NT2/D1 (cell line): ENCODE measurements at regions not wholly inside any gene's neighbourhood (a gene's known extent, or its start where the extent isn't known, plus 50 kb on each side); places are given as distances from the start of the nearest gene placed in this dataset.
"Not testable (repeated sequence)": the region's sequence is repeated elsewhere in the genome, so short reads cannot be mapped to it uniquely, and the experiment has no call there.

ENCODE experiments used
- DNase-seq: peaks from one replicate; pipeline ENCODE4 v3.0.0-alpha.2; 2011; ENCODE audit warnings: low read depth, low spot score
- H3K27me3 ChIP-seq: 2 replicates; pipeline ENCODE4 v1.6.0; 2011; ENCODE audit warnings: mild to moderate bottlenecking; ENCODE audit not compliant: insufficient read length, insufficient read depth
- H3K36me3 ChIP-seq: 2 replicates; pipeline ENCODE4 v1.6.1; 2011; ENCODE audit warnings: mild to moderate bottlenecking, low read length, mixed read lengths; ENCODE audit not compliant: insufficient read depth, insufficient read length
- H3K4me1 ChIP-seq: 2 replicates; pipeline ENCODE4 v1.5.1; 2011; ENCODE audit not compliant: insufficient read depth, insufficient read length
- H3K4me3 ChIP-seq: 2 replicates; pipeline ENCODE4 v1.5.1; 2011; ENCODE audit warnings: low read depth; ENCODE audit not compliant: insufficient read length
- H3K9ac ChIP-seq: 2 replicates; pipeline ENCODE4 v1.6.0; 2011; ENCODE audit warnings: low read depth; ENCODE audit not compliant: insufficient read length
- H3K9me3 ChIP-seq: 2 replicates; pipeline ENCODE4 v1.5.1; 2011; ENCODE audit warnings: mild to moderate bottlenecking, low read length; ENCODE audit not compliant: insufficient read depth
- SUZ12 ChIP-seq: IDR thresholded peaks from 2 replicates; pipeline ENCODE4 v1.6.1; 2011; ENCODE audit not compliant: insufficient read length, insufficient read depth; ENCODE audit errors: extremely low read depth
- YY1 ChIP-seq: IDR thresholded peaks from 2 replicates; pipeline ENCODE4 v1.6.1; 2011; ENCODE audit not compliant: insufficient read length, insufficient read depth
- ZNF274 ChIP-seq: IDR thresholded peaks from 2 replicates; pipeline ENCODE4 v1.6.1; 2011; ENCODE audit warnings: mild to moderate bottlenecking, low read depth, low read length

DNA sequence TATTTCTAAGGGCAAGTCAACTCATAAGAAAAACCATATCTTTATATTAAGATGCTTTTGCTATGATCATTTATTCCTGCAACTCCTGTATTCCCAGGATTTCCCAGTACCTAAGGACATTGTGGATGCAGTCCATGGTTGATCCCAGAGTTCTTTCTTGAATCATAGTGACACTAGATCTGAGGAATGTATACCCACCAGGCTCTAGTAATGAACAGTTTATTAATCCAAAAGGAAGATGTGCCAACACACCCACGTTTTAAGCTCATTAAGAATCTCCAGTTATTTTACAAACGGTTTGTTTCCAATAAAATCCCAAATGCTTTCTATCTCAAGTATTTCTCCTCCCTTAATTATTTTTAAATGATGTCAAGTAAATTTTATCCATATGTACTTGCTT lies 210.8 kb upstream of the ZEB2 start:
- TF ChIP-seq ZNF274 (no peak), YY1 (no peak), SUZ12 (no peak)
- no peaks in the 10 kb centered on the region for H3K27me3 ChIP-seq
- no peaks in the 10 kb centered on the region for H3K9me3 ChIP-seq
- H3K4me1 ChIP-seq, result no peaks in the 10 kb centered on the region
- no peaks in the 10 kb centered on the region for H3K36me3 ChIP-seq
- H3K4me3 ChIP-seq, result no peak overlapping the region
- DNase-seq, result no peak
- H3K9ac ChIP-seq, result no peak overlapping the region

DNA sequence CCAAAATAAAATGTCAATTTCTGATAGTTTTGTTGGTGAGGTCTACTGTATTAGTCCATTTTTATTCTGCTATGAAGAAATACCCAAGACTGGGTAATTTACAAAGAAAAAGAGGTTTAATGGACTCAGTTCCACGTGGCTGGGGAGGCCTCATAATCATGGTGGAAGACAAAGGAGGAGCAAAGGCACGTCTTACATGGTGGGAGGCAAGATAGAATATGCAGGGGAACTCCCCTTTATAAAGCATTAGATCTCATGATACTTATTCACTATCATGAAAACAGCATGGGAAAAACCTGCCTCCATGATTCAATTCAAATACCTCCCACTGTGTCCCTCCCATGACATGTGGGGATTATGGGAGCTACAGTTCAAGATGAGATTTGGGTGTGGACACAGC lies 204.5 kb upstream of the ZEB2 start:
- not testable (repeated sequence) for H3K4me1 ChIP-seq, H3K9ac ChIP-seq, H3K27me3 ChIP-seq, H3K4me3 ChIP-seq, DNase-seq, H3K9me3 ChIP-seq, H3K36me3 ChIP-seq

DNA sequence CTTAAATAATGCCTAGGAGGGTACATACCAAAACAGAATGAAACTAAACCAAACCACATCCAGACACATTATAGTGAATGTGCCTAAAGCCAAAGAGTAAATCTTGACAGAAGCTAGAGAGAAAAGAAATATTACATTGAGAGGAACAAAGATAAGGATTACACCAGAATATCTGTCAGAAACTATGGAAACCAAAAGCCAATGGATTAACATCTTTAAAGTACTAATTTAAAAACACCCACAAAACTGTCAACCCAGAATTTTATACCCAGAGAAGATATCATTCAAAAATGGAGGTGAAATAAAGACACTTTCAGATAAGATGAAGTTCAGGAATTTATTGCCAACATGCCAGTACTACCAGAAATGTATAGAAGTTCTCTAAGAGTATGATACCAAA lies 198.5 kb upstream of the ZEB2 start:
- no peak for DNase-seq
- Histone ChIP-seq H3K9me3 (peaks cover 13% of the 10 kb centered on the region), H3K36me3 (no peaks in the 10 kb centered on the region), H3K9ac (no peak overlapping the region), H3K4me3 (no peak overlapping the region), H3K4me1 (no peaks in the 10 kb centered on the region), H3K27me3 (no peaks in the 10 kb centered on the region)
- TF ChIP-seq YY1, result no peak
- TF ChIP-seq SUZ12, result no peak
- no peak for TF ChIP-seq ZNF274

DNA sequence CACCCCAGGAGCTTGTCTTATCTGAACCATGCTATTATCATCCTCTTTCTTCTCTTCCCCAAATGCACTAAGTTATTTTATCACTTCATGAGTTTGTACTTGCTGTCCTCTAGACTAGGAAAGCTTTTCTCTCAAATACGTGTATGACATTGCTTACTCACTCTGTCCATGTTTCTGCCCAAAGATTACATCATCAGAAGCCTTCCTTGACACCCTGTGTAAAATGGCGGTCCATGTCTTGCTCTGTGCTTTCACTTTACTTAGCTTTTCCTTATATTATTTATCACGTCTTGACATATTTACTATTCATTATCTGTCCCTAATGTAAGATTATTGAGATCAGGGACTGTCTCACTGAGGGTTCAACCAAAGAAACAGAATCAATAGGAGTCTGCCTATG lies 196.1 kb upstream of the ZEB2 start:
- TF ChIP-seq YY1, result no peak
- TF ChIP-seq SUZ12, result no peak
- TF ChIP-seq ZNF274, result no peak
- no peaks in the 10 kb centered on the region for H3K4me1 ChIP-seq
- H3K4me3 ChIP-seq, result no peak overlapping the region
- no peaks in the 10 kb centered on the region for H3K27me3 ChIP-seq
- H3K9ac ChIP-seq, result no peak overlapping the region
- H3K9me3 ChIP-seq, result peaks cover 13% of the 10 kb centered on the region
- no peaks in the 10 kb centered on the region for H3K36me3 ChIP-seq
- no peak for DNase-seq

DNA sequence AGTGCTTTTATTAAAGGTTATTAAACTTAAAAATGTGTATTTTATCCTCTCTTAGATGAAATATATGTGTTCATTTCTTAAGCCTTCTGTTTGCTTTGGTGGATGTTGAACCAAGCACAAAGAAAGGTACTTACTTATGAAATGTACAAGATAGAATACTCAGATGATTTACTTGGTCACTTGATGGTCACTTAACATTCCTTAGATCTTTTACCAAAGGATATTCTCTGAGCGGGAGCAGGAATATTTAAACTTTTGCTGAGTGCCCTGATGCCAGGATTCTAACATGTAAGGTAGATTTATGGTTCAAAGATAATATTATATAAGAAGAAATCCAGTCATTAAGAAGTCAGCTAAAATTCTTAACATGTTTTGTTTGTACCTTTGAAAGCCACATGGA lies 193.5 kb upstream of the ZEB2 start:
- Histone ChIP-seq H3K4me3 (no peak overlapping the region), H3K4me1 (no peaks in the 10 kb centered on the region), H3K9me3 (peaks cover 5% of the 10 kb centered on the region), H3K9ac (no peak overlapping the region), H3K27me3 (no peaks in the 10 kb centered on the region), H3K36me3 (no peaks in the 10 kb centered on the region)
- TF ChIP-seq YY1, result no peak
- TF ChIP-seq SUZ12, result no peak
- TF ChIP-seq ZNF274, result no peak
- no peak for DNase-seq

DNA sequence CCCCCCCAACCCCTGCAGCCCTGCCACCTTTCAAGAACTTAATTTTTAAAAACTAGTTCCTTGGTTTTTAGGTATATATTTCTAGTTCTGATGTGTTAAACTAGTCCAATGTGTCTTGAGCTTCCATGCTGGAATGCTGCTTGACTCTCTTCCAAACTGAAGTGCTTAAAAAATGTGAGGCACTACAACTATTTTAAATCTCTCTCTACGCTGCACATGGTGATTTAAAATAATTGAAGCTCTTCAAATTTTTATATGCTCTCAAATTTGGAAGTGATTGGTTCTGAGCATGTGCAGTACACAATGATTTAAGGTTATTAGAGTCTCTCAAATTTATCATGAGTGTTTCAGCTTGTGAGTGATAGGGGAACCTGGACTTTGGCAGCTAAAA lies 192.6 kb upstream of the ZEB2 start:
- DNase-seq, result no peak
- Histone ChIP-seq H3K4me1 (no peaks in the 10 kb centered on the region), H3K27me3 (no peaks in the 10 kb centered on the region)

DNA sequence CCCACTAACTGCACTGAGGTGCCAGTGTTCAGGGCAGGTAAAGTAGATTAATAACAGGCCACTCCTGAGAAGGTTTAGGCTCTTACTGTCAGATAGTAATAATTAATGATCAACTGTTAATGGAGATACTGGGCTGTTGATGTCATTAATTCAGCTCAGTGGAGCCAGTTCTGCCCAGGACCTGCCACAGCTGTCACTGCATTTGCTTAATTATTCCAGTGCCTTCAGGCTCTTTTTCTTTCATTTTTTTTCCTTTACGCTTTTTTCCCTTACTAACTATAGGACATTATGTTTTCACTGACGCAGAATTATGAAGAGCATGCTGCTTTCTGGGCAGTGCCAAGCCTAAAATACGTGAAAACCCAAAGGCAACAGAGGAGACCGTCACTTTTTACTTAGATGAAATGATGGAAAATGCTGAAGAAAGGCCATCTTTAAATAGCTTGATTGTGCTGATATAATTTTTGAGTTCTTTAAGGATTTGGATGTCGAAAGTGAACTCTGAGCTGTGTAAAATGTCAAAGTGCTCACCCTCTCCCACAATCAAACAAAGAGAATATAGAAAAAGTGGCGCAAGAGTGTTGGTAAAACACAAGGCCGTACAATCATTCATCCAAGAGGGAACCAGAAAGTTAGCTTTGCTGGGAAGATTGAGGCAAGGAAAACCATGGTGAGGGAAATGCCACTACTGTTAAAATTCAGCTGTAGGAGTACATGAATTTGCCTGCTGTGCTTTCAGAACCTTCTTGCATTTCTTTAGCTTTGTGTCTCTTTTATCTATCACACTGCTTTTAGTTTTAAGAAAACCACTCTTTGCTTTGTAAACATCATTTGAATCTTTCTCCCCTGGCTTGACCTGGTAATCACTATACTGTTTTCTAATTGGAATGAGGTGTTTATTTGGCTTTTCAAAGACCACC lies 192.0 kb upstream of the ZEB2 start:
- H3K9me3 ChIP-seq, result no peaks in the 10 kb centered on the region
- no peak for DNase-seq
- H3K36me3 ChIP-seq, result no peaks in the 10 kb centered on the region
- no peaks in the 10 kb centered on the region for H3K4me1 ChIP-seq
- no peak overlapping the region for H3K4me3 ChIP-seq
- TF ChIP-seq ZNF274, result no peak
- TF ChIP-seq SUZ12, result no peak
- no peak for TF ChIP-seq YY1
- H3K27me3 ChIP-seq, result no peaks in the 10 kb centered on the region
- H3K9ac ChIP-seq, result no peak overlapping the region

More for the DNA sequence above, 192.6 kb upstream of the ZEB2 start:
- Histone ChIP-seq H3K36me3 (no peaks in the 10 kb centered on the region), H3K9ac (no peak overlapping the region), H3K4me3 (no peak overlapping the region), H3K9me3 (no peaks in the 10 kb centered on the region)
- TF ChIP-seq YY1 (no peak), ZNF274 (no peak), SUZ12 (no peak)

DNA sequence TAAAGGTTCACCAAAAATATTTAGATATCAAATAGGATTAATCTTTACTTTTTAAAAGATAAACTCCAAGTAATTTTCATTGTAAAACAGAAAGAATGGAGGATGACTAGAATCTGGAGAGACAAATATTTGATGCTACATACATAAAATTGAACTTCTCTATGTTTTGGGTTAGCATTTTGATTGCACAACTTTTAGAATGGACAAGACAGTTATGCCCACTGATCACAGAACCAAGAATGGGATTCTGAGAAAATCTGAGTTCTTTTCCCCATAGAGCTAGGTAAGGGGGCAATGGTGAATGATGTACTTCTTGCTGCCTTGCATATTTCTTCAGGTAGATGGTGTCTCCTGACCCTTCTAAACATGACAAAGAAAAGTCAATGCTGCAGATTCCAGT lies 191.2 kb upstream of the ZEB2 start:
- Histone ChIP-seq H3K9me3 (no peaks in the 10 kb centered on the region), H3K36me3 (no peaks in the 10 kb centered on the region), H3K9ac (no peak overlapping the region), H3K4me3 (no peak overlapping the region), H3K27me3 (no peaks in the 10 kb centered on the region), H3K4me1 (no peaks in the 10 kb centered on the region)
- TF ChIP-seq SUZ12, result no peak
- no peak for TF ChIP-seq ZNF274
- DNase-seq, result no peak
